Right lobe of liver (tissue), 6 donors: ENCODE measurements at regions not wholly inside any gene's neighbourhood (a gene's known extent, or its start where the extent isn't known, plus 50 kb on each side); places are given as distances from the start of the nearest gene placed in this dataset.

Source experiments
- ATAC-seq, 4 donors: fragments of 200-7000 bp; cut with Tn5 transposase; one replicate each; pipeline ENCODE4 v1.9.1; 2020; ENCODE audit warnings: mild to moderate bottlenecking in 4 of 4, moderate library complexity in 4 of 4
- DNase-seq, 3 donors: peaks; one replicate each; pipeline ENCODE4 v3.0.0-alpha.2; 2020
- H3K27ac ChIP-seq, 3 donors: fragments of 200-600 bp; one replicate each; pipeline ENCODE4 v1.8.0; 2022
- H3K27me3 ChIP-seq, 2 donors: fragments of 200-600 bp; one replicate each; pipeline ENCODE4 v1.8.0; 2022
- H3K36me3 ChIP-seq, 4 donors: fragments of 200-600 bp; sonication (generic) in 1 of 4; one replicate each; pipeline versions ENCODE4 v1.5.1 to v1.8.0; 2017 to 2022; ENCODE audit warnings: control low read depth in 1 of 4
- H3K4me1 ChIP-seq, 4 donors: fragments of 200-600 bp; sonication (generic) in 1 of 4; one replicate each; pipeline versions ENCODE4 v1.5.1 to v1.8.0; 2017 to 2022; ENCODE audit warnings: control low read depth in 1 of 4
- H3K4me3 ChIP-seq, 3 donors: fragments of 200-600 bp; one replicate each; pipeline ENCODE4 v1.8.0; 2022
- H3K9me3 ChIP-seq, 4 donors: fragments of 200-600 bp; sonication (generic) in 1 of 4; one replicate each; pipeline versions ENCODE4 v1.5.1 to v1.8.0; 2017 to 2022; ENCODE audit warnings: control low read depth in 1 of 4
- POLR2A ChIP-seq: fragments of 450-650 bp; IDR thresholded peaks from one replicate; pipeline ENCODE4 v1.6.1; 2017; ENCODE audit warnings: antibody characterized with exemption, mild to moderate bottlenecking
- WGBS: methylation state at CpG from one replicate; pipeline ENCODE4 v1.1.6; 2018; ENCODE audit warnings: low coverage, low lambda C conversion rate; ENCODE audit not compliant: insufficient coverage; ENCODE audit errors: missing lambda C conversion rate; 5-methylcytosine and 5-hydroxymethylcytosine counted together
- intact Hi-C, 2 donors: fragments of 100-400 bp; cut with DNase I; formaldehyde crosslinking; loops; one replicate each; pipeline versions ENCODE4 v1.11.2 to v1.14.1; 2022
- TF ChIP-seq, protein P1 (sequence below), 4 donors: fragments of 200-600 bp in 3 of 4; fragments of 450-650 bp in 1 of 4; IDR thresholded peaks; one replicate each; pipeline versions ENCODE4 v1.5.1 to v1.8.0; 2016 to 2022; ENCODE audit warnings: antibody characterized with exemption in 4 of 4, mild to moderate bottlenecking in 2 of 4
- donor health status: DM: no; HTN: yes; CAD: no.
- donor health status: DM: no; HTN: no; CAD: no.
- donor health status: DM: no; HTN: no; CAD: no.
- donor health status: DM: no; HTN: yes; CAD: no.
- donor health status: DM: no; HTN: yes; CAD: no.

DNA sequence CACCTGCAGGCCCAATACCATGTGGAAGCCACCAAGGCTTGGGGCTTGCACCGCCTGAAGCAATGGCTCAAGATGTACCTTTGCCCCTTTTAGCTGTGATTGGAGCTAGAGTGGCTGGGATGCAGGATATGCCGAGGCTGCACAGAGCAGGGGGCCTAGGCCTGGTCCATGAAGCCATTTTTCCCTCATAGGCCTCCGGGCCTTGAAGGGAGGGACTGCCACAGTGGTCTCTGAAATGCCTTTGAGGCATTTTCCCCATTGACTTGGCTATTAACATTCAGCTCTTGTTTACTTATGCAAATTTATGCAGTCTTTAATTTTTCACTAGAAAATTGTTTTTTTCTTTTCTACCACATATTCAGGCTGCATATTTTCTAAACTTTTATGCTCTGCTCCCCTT, 203.2 kb upstream of the HHIP start:
- TF ChIP-seq, protein P1, sequence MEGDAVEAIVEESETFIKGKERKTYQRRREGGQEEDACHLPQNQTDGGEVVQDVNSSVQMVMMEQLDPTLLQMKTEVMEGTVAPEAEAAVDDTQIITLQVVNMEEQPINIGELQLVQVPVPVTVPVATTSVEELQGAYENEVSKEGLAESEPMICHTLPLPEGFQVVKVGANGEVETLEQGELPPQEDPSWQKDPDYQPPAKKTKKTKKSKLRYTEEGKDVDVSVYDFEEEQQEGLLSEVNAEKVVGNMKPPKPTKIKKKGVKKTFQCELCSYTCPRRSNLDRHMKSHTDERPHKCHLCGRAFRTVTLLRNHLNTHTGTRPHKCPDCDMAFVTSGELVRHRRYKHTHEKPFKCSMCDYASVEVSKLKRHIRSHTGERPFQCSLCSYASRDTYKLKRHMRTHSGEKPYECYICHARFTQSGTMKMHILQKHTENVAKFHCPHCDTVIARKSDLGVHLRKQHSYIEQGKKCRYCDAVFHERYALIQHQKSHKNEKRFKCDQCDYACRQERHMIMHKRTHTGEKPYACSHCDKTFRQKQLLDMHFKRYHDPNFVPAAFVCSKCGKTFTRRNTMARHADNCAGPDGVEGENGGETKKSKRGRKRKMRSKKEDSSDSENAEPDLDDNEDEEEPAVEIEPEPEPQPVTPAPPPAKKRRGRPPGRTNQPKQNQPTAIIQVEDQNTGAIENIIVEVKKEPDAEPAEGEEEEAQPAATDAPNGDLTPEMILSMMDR (IDR thresholded peaks at IDR 0.05), result no peak
- no peak for TF ChIP-seq POLR2A
- no peaks in the 10 kb centered on the region for H3K9me3 ChIP-seq
- ATAC-seq (no peak), DNase-seq (no peak)
- H3K36me3 ChIP-seq, result no peaks in the 10 kb centered on the region
- H3K27ac ChIP-seq, result no peak overlapping the region
- H3K4me3 ChIP-seq, result no peak overlapping the region
- intact Hi-C loops, result no loop called here
- H3K27me3 ChIP-seq, result no peaks in the 10 kb centered on the region
- 100% methylated on average over 1 of the region's 3 CpGs for WGBS
- no peaks in the 10 kb centered on the region for H3K4me1 ChIP-seq

DNA sequence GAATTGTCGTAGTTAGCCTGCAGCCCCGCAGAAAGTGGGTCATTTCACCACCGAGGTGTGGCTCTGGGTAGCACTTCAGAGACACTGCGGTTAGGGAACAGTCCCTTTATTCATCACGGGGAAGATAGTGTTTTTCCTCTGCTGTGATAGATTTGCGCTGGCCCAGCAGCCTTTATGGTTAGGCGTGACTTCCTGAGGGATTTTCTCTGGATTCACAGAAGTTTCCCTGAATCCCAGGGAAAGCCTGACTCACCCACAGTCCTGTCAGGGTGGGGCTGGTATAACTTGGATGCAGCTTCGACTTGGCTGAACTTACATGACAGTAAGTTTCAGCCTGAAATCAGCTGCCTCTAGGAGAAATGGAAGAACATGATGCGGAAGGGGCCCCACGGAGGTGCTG, 196.3 kb upstream of the HHIP start:
- DNase-seq (no peak), ATAC-seq (peak; percentile 30 to 64 (median 50))
- Histone ChIP-seq H3K27ac (no peak overlapping the region), H3K4me1 (no peaks in the 10 kb centered on the region), H3K27me3 (no peaks in the 10 kb centered on the region), H3K9me3 (no peaks in the 10 kb centered on the region), H3K4me3 (no peak overlapping the region), H3K36me3 (no peaks in the 10 kb centered on the region)
- 54% methylated on average over 6 of the region's 10 CpGs for WGBS
- no peak for TF ChIP-seq POLR2A
- TF ChIP-seq, protein P1 (IDR thresholded peaks at IDR 0.05), result no peak
- intact Hi-C loops, result no loop called here

DNA sequence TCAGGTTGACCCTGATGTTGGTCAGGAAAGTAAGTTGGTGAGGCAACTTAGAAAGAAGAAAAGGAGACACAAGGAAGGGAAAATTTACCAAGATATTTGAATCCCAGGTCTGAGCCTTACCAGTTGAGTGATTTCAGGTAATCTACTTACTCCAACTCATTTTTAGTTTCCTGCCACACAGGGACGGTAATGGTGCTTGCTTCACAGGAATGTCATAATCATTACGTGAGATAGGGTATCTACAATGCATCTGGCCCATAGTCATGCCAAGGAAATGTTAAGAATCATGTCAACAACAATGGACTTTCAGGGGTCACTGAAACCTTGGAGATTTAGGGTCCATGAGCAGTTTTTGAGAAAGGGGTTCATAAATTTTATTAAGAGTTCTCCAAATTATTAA, 195.4 kb upstream of the HHIP start:
- H3K4me3 ChIP-seq, result no peak overlapping the region
- no peak for DNase-seq
- ATAC-seq, result no peak
- 39% methylated on average over 2 of the region's 2 CpGs for WGBS
- no peak overlapping the region for H3K27ac ChIP-seq
- H3K27me3 ChIP-seq, result no peaks in the 10 kb centered on the region
- H3K36me3 ChIP-seq, result no peaks in the 10 kb centered on the region
- H3K9me3 ChIP-seq, result no peaks in the 10 kb centered on the region
- TF ChIP-seq POLR2A, result no peak
- TF ChIP-seq, protein P1 (IDR thresholded peaks at IDR 0.05), result no peak
- no peaks in the 10 kb centered on the region for H3K4me1 ChIP-seq
- intact Hi-C loops, result no loop called here

DNA sequence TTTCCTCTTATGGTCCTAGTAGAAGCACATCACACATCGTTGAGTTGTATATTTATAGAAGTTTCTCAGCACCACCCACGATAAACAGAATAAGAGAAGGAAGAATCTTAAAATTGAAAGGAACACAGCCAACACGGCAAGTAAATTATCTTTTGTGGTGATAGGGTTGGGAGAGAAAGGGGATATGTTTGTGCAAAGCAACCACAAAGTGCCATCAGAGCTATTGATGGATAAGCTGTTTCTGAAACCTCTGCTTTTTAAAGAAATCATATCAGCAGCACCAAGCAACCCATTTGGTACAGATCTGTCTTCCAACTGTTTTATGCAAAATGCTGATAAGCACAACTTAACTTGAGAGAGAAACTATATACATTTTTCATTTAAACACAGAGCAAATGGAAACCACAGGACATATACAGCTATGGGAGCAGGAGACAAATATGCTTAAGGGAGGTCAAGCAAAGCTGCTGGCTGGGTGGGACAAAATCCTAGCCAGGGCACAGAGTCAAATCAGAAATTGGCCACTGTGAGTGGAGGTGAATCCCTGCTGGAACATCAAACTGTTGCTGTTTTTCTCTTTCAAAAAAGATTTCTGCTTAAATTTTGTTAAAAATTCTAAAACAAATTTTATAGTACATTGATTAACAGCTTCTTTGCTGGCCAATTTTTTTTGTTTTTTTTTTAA, 194.0 kb upstream of the HHIP start:
- H3K4me1 ChIP-seq, result no peaks in the 10 kb centered on the region
- H3K36me3 ChIP-seq, result no peaks in the 10 kb centered on the region
- H3K27ac ChIP-seq, result no peak overlapping the region
- H3K27me3 ChIP-seq, result no peaks in the 10 kb centered on the region
- 37% methylated on average over 3 of the region's 3 CpGs for WGBS
- intact Hi-C loops, result no loop called here
- no peak for ATAC-seq
- H3K4me3 ChIP-seq, result no peak overlapping the region
- no peaks in the 10 kb centered on the region for H3K9me3 ChIP-seq
- TF ChIP-seq, protein P1 (IDR thresholded peaks at IDR 0.05), result no peak
- TF ChIP-seq POLR2A, result no peak
- no peak for DNase-seq

DNA sequence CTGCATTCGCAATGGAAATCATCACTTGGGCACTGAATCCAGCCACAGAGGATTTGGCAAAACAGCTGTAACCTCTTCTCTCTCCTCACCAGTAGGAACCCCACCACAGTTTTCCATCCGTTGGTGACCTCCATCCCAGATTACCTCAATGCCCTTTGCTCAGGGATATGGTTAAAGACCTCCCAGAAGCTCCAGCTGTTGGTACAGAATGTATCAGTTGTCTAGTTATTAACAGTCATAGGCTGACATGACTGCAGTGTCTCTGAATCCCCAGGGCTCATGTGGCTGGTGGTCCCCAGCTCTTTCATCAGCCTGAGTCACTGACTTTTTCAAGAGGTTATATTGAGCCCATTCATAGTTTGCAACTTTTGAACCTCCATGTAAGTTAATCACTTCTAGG, 189.8 kb upstream of the HHIP start:
- Histone ChIP-seq H3K27me3 (no peaks in the 10 kb centered on the region), H3K27ac (no peak overlapping the region), H3K4me1 (no peaks in the 10 kb centered on the region), H3K9me3 (no peaks in the 10 kb centered on the region), H3K36me3 (no peaks in the 10 kb centered on the region), H3K4me3 (no peak overlapping the region)
- TF ChIP-seq, protein P1 (IDR thresholded peaks at IDR 0.05), result no peak
- TF ChIP-seq POLR2A, result no peak
- ATAC-seq, result no peak
- intact Hi-C loops, result no loop called here
- WGBS, result 59% methylated on average over 2 of the region's 2 CpGs
- no peak for DNase-seq
